Gastrocnemius medialis (tissue), 4 donors: ENCODE measurements at regions not wholly inside any gene's neighbourhood (a gene's known extent, or its start where the extent isn't known, plus 50 kb on each side); places are given as distances from the start of the nearest gene placed in this dataset.

Experiments
- CTCF ChIP-seq, 5 experiments: fragments of 450-650 bp in 3 of 5; fragments of 200-600 bp in 2 of 5; sonication (generic) in 2 of 5; IDR thresholded peaks in 4 of 5; conservative IDR thresholded peaks in 1 of 5; 1 replicate in 4 of 5; 2 replicates in 1 of 5; pipeline ENCODE4 v1.5.1; 2016 to 2019; ENCODE audit warnings: antibody characterized with exemption in 5 of 5, mild to moderate bottlenecking in 3 of 5, moderate library complexity in 3 of 5
- POLR2A ChIP-seq, 2 donors: fragments of 450-650 bp; IDR thresholded peaks; one replicate each; pipeline ENCODE4 v1.6.1; 2017; ENCODE audit warnings: antibody characterized with exemption in 2 of 2, mild to moderate bottlenecking in 2 of 2, moderate library complexity in 2 of 2

- no peak for TF ChIP-seq CTCF (IDR thresholded peaks at IDR 0.05 in 4 of 5, conservative IDR thresholded peaks at IDR 0.05 in 1 of 5)
- no peak for TF ChIP-seq POLR2A (IDR thresholded peaks at IDR 0.05)
Observed at GRCh38 chr22:49090853-49091135, 736.9 kb downstream of the BRD1 start.
